ENCODE measurements at regions not wholly inside any gene's neighbourhood (a gene's known extent, or its start where the extent isn't known, plus 50 kb on each side); places are given as distances from the start of the nearest gene placed in this dataset.
A peak's percentile ranks its signal among the peaks of the same experiment; 100 is the strongest.

DNA sequence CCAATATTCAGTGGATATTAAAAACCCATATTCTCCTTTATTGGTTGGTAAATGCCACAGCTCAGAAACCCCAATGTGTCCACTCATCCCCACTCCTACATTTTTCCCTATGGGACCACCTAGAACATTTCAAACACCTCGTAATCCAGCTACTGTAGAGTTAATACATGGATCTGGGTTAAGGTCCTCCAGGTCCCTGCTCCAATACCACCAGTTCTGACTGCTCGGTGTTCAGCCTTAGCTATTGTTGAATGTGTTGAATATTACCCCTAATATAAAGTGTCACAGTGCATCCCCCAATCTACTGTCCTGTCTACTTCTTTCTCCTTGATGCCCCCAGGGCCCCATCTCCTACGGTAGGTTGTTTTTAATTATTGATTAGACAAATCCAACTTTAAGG is 231.5 kb downstream of the PCSK1 start:
- Histone ChIP-seq H3K36me3 (ENCODE audit: control insufficient read depth in 2 of 3, insufficient read depth in 3 of 3, low read length in 3 of 3) (no peaks in the 10 kb centered on the region), H3K27ac (ENCODE audit: low read depth in 2 of 2, low read length in 2 of 2) (no peak overlapping the region), H3K27me3 (ENCODE audit: control insufficient read depth, insufficient read depth, low read length) (no peaks in the 10 kb centered on the region), H3K4me3 (ENCODE audit: low read length in 3 of 3) (no peak overlapping the region), H3K9me3 (ENCODE audit: control insufficient read depth in 2 of 3, insufficient read depth in 1 of 3, low read length in 3 of 3) (peaks cover 0 to 3% (median 2%) of the 10 kb centered on the region in 3 donors), H3K4me1 (ENCODE audit: control insufficient read depth in 2 of 3, insufficient read depth in 2 of 3, low read depth in 1 of 3, low read length in 3 of 3) (peaks cover 0 to 14% (median 2%) of the 10 kb centered on the region in 3 donors), H3K9ac (ENCODE audit: low read length in 3 of 3) (no peak overlapping the region)
- DNase-seq (no peak), FAIRE-seq (no peak)
- intact Hi-C loops (cut with DNase I), result no loop called here
- TF ChIP-seq, protein P1, sequence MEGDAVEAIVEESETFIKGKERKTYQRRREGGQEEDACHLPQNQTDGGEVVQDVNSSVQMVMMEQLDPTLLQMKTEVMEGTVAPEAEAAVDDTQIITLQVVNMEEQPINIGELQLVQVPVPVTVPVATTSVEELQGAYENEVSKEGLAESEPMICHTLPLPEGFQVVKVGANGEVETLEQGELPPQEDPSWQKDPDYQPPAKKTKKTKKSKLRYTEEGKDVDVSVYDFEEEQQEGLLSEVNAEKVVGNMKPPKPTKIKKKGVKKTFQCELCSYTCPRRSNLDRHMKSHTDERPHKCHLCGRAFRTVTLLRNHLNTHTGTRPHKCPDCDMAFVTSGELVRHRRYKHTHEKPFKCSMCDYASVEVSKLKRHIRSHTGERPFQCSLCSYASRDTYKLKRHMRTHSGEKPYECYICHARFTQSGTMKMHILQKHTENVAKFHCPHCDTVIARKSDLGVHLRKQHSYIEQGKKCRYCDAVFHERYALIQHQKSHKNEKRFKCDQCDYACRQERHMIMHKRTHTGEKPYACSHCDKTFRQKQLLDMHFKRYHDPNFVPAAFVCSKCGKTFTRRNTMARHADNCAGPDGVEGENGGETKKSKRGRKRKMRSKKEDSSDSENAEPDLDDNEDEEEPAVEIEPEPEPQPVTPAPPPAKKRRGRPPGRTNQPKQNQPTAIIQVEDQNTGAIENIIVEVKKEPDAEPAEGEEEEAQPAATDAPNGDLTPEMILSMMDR (IDR thresholded peaks at IDR 0.05; ENCODE audit: borderline replicate concordance, extremely low read depth, insufficient read depth), result no peak

GRCh38 chr5:96200641-96201040 is 232.4 kb downstream of the PCSK1 start:
- H3K27me3 ChIP-seq (ENCODE audit: control insufficient read depth, insufficient read depth, low read length), result no peaks in the 10 kb centered on the region
- FAIRE-seq, result no peak
- DNase-seq, result no peak
- no peak overlapping the region for H3K4me3 ChIP-seq (ENCODE audit: low read length in 3 of 3)
- intact Hi-C loops (cut with DNase I), result no loop called here
- H3K9me3 ChIP-seq (ENCODE audit: control insufficient read depth in 2 of 3, insufficient read depth in 1 of 3, low read length in 3 of 3), result no peaks in the 10 kb centered on the region
- H3K36me3 ChIP-seq (ENCODE audit: control insufficient read depth in 2 of 3, insufficient read depth in 3 of 3, low read length in 3 of 3), result no peaks in the 10 kb centered on the region
- no peak overlapping the region for H3K9ac ChIP-seq (ENCODE audit: low read length in 3 of 3)
- TF ChIP-seq, protein P1 (IDR thresholded peaks at IDR 0.05; ENCODE audit: borderline replicate concordance, extremely low read depth, insufficient read depth), result no peak
- no peak overlapping the region for H3K27ac ChIP-seq (ENCODE audit: low read depth in 2 of 2, low read length in 2 of 2)
- H3K4me1 ChIP-seq (ENCODE audit: control insufficient read depth in 2 of 3, insufficient read depth in 2 of 3, low read depth in 1 of 3, low read length in 3 of 3), result peaks cover 0 to 14% (median 2%) of the 10 kb centered on the region in 3 donors

- TF ChIP-seq, protein P1 (IDR thresholded peaks at IDR 0.05; ENCODE audit: borderline replicate concordance, extremely low read depth, insufficient read depth), result no peak
- Histone ChIP-seq H3K9ac (ENCODE audit: low read length in 3 of 3) (no peak overlapping the region), H3K4me1 (ENCODE audit: control insufficient read depth in 2 of 3, insufficient read depth in 2 of 3, low read depth in 1 of 3, low read length in 3 of 3) (peaks cover 0 to 14% (median 2%) of the 10 kb centered on the region in 3 donors), H3K27me3 (ENCODE audit: control insufficient read depth, insufficient read depth, low read length) (no peaks in the 10 kb centered on the region), H3K4me3 (ENCODE audit: low read length in 3 of 3) (peak overlapping the region in 2 of 3 donors; percentile 16 to 26), H3K36me3 (ENCODE audit: control insufficient read depth in 2 of 3, insufficient read depth in 3 of 3, low read length in 3 of 3) (no peaks in the 10 kb centered on the region), H3K9me3 (ENCODE audit: control insufficient read depth in 2 of 3, insufficient read depth in 1 of 3, low read length in 3 of 3) (no peaks in the 10 kb centered on the region), H3K27ac (ENCODE audit: low read depth in 2 of 2, low read length in 2 of 2) (peak overlapping the region in 1 of 2 donors; percentile 61)
- intact Hi-C loops (cut with DNase I), result no loop called here
- DNase-seq, result peak in 2 of 5 donors; percentile 17 to 42
- FAIRE-seq, result peak; percentile 70
These were observed 233.3 kb downstream of the PCSK1 start for GRCh38 chr5:96199713-96200183.
